Lower leg skin (tissue), 4 donors: ENCODE measurements at regions not wholly inside any gene's neighbourhood (a gene's known extent, or its start where the extent isn't known, plus 50 kb on each side); places are given as distances from the start of the nearest gene placed in this dataset.

Experiments
- DNase-seq, 2 donors: peaks; one replicate each; pipeline ENCODE4 v3.0.0-alpha.2; 2019; ENCODE audit warnings: low spot score in 2 of 2
- H3K4me3 ChIP-seq: fragments of 200-600 bp; sonication (generic); 2 replicates; pipeline ENCODE4 v1.5.1; 2017; ENCODE audit warnings: mild to moderate bottlenecking, low read depth; ENCODE audit not compliant: poor library complexity, severe bottlenecking
- POLR2A ChIP-seq, 2 donors: fragments of 450-650 bp; IDR thresholded peaks; one replicate each; pipeline ENCODE4 v1.6.1; 2016 to 2017; ENCODE audit warnings: antibody characterized with exemption in 2 of 2, mild to moderate bottlenecking in 1 of 2, moderate library complexity in 1 of 2
- WGBS, 2 donors: methylation state at CpG; one replicate each; pipeline ENCODE4 v1.1.5; 2018; 5-methylcytosine and 5-hydroxymethylcytosine counted together
- intact Hi-C: fragments of 100-400 bp; cut with DNase I; formaldehyde crosslinking; loops from one replicate; pipeline ENCODE4 v1.15.0; 2023; ENCODE audit warnings: low total_unique reads
- TF ChIP-seq, protein P1 (sequence below), 3 donors: fragments of 450-650 bp; IDR thresholded peaks; one replicate each; pipeline ENCODE4 v1.5.1; 2016; ENCODE audit warnings: antibody characterized with exemption in 3 of 3, mild to moderate bottlenecking in 3 of 3, moderate library complexity in 2 of 3

DNA sequence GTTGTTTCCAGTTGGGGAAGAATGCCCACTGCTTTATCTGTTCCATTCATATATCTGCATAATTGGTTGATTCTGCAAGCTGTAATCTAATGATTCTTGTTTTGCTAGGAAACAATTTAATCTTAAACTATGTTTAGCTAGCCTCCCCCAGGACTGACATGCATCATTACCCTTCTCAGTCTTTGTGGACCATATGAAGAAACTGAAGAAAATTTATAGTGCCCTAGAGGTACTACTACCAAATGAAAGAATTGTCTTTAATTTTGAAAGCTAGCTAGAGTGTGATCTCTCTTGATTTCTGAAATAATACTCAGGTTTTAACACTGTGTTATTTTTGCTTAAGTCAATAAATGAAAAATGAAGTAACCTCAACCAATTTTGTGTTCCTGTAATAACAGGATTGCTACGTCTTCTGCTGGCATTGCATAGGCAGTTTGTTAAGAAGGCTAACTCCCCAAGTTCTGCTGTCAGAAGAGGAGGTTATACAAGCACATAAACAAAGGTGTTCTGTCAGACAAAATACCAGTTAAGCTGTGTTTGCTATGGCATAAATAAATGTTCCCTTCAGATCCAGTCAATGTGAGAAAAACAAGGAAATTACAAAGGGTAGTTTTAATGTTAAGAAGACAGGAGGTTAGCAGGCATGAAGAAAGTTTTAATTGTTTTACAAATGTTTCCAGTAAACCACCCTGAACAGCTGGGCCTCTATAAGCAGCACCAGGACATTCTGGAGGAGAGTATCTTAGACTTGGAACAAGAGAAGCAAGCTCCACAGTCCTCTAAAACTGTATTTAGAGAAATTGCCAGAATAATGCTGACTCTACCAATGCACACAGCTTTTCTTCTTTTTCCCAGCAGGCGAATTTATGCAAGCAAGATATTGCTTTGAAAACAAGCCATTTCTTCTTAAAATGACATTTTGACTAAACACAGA is 90.3 kb upstream of the CTTNBP2 start:
- WGBS, 2 donors: 60 to 66% methylated on average over 2 of the region's 2 CpGs
- no peak overlapping the region for H3K4me3 ChIP-seq
- TF ChIP-seq, protein P1, sequence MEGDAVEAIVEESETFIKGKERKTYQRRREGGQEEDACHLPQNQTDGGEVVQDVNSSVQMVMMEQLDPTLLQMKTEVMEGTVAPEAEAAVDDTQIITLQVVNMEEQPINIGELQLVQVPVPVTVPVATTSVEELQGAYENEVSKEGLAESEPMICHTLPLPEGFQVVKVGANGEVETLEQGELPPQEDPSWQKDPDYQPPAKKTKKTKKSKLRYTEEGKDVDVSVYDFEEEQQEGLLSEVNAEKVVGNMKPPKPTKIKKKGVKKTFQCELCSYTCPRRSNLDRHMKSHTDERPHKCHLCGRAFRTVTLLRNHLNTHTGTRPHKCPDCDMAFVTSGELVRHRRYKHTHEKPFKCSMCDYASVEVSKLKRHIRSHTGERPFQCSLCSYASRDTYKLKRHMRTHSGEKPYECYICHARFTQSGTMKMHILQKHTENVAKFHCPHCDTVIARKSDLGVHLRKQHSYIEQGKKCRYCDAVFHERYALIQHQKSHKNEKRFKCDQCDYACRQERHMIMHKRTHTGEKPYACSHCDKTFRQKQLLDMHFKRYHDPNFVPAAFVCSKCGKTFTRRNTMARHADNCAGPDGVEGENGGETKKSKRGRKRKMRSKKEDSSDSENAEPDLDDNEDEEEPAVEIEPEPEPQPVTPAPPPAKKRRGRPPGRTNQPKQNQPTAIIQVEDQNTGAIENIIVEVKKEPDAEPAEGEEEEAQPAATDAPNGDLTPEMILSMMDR (IDR thresholded peaks at IDR 0.05): no peak
- no peak for TF ChIP-seq POLR2A (IDR thresholded peaks at IDR 0.05)
- no peak for DNase-seq
- intact Hi-C loops: no loop called here

DNA sequence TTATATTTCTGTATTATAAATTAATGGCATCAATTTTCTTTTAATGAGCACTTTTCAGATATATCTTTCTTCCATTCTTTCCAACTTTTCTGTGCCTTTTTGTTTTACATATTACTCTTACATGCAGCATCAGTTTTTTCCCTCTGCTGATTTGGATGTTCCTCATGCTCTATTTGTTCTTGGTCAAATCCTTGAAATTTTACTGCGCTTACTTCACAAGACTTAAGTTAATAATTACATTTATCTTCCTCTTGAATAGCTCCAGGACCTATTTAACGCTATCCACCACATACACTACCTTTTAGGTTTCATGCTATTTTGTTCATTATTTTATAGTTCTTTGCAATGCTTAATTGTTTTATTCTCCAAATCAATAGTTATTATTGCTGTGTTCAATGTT is 97.6 kb upstream of the CTTNBP2 start:
- no peak overlapping the region for H3K4me3 ChIP-seq
- 92 to 94% methylated on average over 2 of the region's 2 CpGs for WGBS, 2 donors
- intact Hi-C loops: no loop called here
- TF ChIP-seq POLR2A (IDR thresholded peaks at IDR 0.05): no peak
- TF ChIP-seq, protein P1 (IDR thresholded peaks at IDR 0.05): no peak
- DNase-seq: no peak

DNA sequence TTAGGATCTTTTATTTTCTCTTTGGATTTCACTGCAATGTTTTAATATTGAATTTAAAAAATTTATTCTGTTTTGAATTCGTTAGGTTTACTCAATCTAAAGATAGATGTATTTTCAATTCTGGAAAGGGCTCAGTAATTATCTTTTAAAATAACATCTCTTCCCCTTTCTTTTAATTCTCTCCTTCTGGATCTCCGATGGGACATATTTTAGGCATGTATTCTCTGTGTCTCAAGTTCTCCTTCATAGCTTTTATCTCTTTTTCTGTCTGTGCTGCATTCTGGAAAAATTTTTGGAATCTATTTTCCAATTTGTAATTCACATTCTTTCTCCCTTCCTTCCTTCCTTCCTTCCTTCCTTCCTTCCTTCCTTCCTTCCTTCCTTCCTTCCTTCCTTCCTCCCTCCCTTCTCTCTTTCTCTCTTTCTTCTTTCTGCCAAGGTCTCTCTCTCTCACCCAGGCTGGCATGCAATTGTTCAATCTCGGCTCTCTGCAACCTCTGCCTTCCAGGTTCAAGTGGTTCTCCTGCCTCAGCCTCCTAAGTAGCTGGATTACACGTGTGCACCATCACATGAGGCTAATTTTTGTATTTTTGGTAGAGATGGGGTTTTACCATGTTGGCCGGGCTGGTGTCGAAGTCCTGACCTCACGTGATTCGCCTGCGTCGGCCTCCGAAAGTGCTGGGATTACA is 98.5 kb upstream of the CTTNBP2 start:
- intact Hi-C loops: no loop called here
- no peak overlapping the region for H3K4me3 ChIP-seq
- DNase-seq: no peak
- 86% methylated on average over 11 of the region's 11 CpGs for WGBS, 2 donors
- TF ChIP-seq, protein P1 (IDR thresholded peaks at IDR 0.05): no peak
- TF ChIP-seq POLR2A (IDR thresholded peaks at IDR 0.05): no peak

DNA sequence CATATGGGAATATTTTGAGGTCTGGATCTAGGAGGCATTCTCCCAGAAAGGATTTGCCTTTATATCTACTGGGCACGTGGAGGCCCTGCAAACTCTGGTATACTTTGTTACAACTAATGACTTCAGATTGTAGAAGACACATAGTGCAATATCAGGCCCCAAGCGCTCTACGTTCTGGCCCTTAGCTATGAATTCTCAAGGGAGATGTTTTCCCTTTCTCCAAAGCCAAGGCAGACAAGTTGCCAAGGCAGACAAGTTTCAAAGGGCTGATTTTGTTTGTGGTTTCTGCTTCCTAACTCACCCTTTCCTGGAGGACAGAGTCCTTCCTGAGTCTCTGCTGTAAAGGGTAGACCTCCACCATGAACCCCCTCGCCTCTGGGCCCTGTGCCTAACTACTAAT is 99.4 kb upstream of the CTTNBP2 start:
- H3K4me3 ChIP-seq: no peak overlapping the region
- intact Hi-C loops: no loop called here
- 35 to 38% methylated on average over 4 of the region's 4 CpGs for WGBS, 2 donors
- TF ChIP-seq POLR2A (IDR thresholded peaks at IDR 0.05): no peak
- TF ChIP-seq, protein P1 (IDR thresholded peaks at IDR 0.05): no peak
- no peak for DNase-seq

DNA sequence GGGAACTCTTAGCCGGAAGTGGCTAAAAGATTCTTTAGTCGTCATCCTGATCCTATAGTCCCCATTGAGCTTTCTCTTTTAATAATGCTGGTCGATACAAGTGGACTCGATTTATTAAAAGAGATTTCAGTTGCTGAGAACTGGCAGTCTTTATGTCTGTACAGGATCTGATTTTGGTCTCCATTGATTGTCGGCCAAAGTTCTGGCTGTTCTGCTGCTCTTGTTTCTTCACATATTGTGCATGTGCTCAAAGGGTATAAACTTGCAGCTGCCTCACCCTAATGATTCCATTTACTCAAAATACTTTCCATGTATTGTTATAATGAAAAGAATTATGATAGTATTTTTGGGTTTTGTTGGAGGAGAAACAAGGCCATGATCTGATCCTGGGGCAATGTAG is 100.7 kb upstream of the CTTNBP2 start:
- DNase-seq: no peak
- no peak overlapping the region for H3K4me3 ChIP-seq
- intact Hi-C loops: no loop called here
- TF ChIP-seq POLR2A (IDR thresholded peaks at IDR 0.05): no peak
- TF ChIP-seq, protein P1 (IDR thresholded peaks at IDR 0.05): no peak
- WGBS, 2 donors: 83 to 84% methylated on average over 5 of the region's 5 CpGs
